GM03348 (cell line): ENCODE measurements at regions not wholly inside any gene's neighbourhood (a gene's known extent, or its start where the extent isn't known, plus 50 kb on each side); places are given as distances from the start of the nearest gene placed in this dataset.

Source experiments
- DNase-seq: peaks from one replicate; pipeline ENCODE4 v3.0.0; 2012; ENCODE audit warnings: low spot score

DNA sequence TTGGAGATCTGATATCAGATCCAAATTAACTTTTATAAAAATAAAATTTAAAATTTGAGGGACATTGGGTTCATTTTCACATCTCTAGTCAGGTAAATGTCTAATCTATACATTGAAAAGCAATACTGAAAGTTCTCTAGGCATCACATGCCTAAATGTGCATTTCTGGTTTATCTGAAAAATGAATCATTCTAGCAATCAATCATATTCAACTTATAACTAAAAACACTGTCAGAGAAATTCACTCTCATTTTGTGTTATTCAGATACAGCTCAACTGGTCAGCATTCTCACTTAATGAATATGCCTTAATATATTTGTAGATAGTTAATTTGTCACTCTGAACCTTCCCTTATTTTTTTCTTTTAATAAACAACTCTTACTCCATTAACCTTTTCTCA, 243.2 kb downstream of the CASP12 start:
- no peak for DNase-seq

DNA sequence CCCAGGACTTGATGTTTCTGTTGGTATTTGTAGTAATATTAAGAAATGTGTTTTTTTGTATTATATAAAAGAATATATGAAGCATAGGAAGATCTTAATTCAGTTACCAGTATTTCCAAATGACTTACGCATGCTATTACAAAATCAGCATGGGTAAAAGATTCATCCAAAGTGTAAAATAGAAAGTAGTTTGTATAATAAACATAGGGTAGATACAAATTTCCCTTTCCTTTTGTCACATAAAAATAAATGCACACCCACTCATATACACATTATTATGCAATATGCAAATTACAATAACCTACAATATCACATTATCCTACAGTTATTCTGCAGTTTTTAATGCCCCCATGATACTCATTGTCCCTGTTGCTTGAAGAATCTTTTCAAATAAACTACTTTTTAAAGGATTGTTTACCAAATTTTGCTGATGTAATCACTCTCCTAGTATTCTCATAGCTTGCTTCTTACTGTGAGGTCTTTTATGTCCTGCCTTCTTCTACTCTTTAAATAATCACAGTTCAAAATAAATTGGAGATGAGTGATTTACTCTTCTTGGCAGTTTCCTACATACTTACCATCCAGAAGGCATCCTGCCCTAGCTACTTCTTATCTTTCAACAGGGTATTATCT, 244.0 kb downstream of the CASP12 start:
- no peak for DNase-seq

- DNase-seq: no peak
Measured at GRCh38 chr11:104653407-104653806, 244.9 kb downstream of the CASP12 start.

- DNase-seq: no peak
Measured at GRCh38 chr11:104652996-104653395, 245.3 kb downstream of the CASP12 start.

GRCh38 chr11:104650234-104650633, 248.0 kb downstream of the CASP12 start:
- no peak for DNase-seq

GRCh38 chr11:104649002-104649401, 249.3 kb downstream of the CASP12 start:
- no peak for DNase-seq

- DNase-seq: no peak
Measured at GRCh38 chr11:104645261-104646222, 252.7 kb downstream of the CASP12 start.

DNA sequence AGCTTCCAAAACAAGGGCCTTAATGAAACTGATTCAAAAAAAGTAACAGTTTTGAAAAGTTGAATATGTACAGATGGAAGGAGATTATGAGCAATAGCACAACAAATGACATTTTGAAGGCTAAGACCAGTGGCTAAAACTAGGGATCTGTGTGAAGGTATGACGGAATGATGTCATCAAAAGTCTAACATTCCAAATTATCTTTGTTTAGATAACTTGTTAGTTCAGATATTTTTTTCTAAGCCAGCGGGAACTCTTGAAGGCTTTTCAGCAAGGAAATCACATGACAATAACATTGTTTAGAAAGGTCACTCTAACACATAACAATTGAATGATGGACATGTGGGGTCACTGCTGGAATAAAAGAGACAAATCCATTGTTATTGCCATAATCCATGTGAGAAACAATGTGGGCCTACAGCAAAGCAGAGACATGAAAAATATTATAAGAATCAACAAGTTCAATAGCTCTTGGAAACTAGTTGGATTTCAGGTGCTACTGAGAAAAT, 260.5 kb downstream of the CASP12 start:
- no peak for DNase-seq

- no peak for DNase-seq
Measured at GRCh38 chr11:104633226-104633625, 265.0 kb downstream of the CASP12 start.

DNA sequence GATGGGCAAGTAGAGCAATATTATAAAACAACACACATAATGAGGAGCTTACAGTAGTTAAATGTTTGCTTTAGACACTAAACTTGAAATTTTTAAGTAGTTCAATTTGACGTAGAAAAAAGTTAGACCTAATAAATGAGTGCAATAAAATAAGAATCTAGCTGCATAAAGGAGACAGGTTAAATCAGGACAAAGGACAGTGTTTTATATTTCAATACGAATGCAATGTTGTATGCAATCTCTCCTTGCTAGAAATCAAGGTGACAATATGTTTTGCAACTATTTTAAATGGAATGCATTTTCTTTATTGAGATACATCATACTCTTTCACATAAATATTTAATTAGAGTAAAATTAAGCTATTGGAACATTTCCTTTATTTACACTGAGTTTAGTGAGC, 267.9 kb downstream of the CASP12 start:
- no peak for DNase-seq

DNA sequence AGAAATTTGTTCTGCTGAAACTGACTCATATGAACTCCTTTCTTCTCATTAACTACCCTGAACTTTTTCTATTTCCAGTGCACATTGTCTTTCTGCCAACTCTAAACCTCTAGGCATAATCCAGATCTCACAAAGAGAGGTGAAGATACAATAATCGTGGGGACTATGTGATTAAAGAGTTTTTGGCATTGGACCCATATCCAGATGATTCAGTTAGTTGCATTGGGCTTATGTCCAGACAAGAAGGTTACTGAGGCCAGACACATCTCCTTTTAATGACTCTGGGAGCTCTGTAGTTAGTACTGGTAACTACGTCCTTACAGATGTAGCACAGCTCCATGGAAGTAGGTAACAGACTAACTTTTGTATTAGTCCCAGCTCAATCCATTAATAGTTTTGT, 273.0 kb downstream of the CASP12 start:
- DNase-seq: no peak

- DNase-seq: no peak
Measured at GRCh38 chr11:104624021-104624420, 274.2 kb downstream of the CASP12 start.

DNA sequence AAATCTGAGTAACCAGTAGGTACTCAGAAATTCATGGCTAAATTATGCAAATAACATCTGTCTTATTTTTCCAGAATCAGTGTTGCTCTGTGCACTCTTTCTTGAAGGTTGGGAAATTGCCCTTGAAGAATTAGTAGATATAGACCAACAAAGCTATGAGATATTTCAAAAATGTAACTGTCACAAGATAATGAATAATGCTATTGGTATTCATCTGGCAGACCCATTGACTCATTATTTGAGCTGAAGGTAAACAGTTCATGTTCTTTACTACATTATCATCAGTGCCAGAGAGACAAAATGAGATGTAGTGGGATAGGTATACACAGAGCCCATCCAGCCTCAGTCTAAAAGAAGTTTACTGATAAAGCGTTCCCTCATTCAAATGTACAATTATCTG, 274.7 kb downstream of the CASP12 start:
- DNase-seq: no peak

- DNase-seq: no peak
Measured at GRCh38 chr11:104620991-104621390, 277.3 kb downstream of the CASP12 start.

GRCh38 chr11:104619751-104620150, 278.5 kb downstream of the CASP12 start:
- DNase-seq: no peak

DNA sequence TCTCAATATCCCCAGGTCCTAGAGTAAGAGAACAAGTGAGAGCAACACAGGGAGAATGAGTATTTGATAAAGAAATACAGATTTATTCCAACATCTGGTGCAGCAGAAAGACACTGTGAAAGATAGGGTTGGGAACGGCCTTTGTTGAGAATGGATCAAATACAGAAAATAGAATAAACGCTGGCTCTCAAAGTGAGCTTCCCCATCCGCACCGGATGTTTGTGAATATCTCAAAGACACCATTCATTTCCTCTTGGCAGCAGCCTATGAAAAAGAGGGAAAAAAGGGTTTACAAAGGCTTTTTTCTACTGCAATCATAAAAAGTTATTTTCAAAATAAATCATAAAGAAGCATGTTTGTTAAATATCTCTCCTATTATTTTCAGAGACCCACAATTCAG, 279.3 kb downstream of the CASP12 start:
- DNase-seq: no peak

GRCh38 chr11:104614961-104615360, 283.3 kb downstream of the CASP12 start:
- DNase-seq: no peak

DNA sequence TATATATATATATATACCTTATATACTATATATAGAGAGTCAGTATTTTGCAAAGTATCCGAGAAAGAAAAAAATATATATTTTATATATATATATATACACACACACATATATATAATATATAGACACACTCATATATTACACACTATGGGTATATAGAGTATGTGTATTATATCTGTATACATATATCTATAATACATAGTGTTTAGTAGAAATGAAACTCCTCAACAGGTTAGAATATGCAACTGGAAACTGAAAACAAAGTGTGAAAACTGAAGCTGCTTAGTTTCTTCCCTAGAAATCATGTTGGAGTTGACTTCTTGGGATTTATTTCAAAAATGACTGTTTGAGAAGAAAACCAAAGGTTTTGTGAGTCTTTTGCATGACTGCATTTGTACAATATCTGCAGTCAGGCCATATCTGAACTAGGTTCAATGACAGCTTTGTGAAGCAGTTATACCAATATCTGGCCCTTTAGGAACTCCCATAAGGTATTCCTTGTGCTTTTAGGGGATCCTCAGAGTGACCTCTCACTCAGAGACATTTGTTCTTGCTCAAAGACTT, 284.1 kb downstream of the CASP12 start:
- no peak for DNase-seq

GRCh38 chr11:104610635-104611034, 287.6 kb downstream of the CASP12 start:
- DNase-seq: no peak

DNA sequence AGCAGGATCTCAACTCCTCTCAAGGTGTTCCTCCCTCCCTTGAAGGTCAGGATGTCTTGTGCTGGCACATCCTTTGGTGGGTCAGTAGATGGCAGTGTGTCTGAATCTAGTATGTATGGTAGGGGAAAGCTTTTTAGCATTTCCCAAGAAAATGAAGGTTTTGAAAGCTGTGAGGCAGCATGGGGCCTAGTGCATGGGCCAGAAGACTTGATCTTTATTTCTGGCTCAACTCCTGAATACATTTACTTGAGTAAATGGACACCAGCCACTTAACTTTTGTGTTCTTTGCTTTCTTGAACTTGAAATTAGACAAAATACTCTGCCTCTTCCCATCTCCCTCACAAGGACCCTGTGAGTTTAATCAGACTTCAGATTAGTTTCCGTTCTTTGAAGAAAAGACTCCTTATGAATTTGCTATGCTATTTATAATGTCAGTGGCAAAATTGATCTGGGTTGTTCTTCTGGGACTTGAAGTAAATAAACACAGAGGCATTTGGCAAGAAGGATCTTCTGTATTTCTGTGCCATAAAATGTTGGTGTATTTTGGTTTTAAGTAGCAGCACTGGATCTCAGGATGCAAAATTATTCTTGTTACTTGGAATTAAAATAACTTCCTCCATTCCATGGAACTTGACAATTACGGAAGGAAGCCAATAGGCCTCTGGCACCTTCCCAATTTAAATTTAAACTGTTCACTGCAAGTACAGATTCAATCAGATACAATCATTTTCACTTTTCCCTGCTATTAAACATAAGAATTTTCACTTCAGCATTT, 288.8 kb downstream of the CASP12 start:
- DNase-seq: peak; percentile 59

GRCh38 chr11:104602643-104603042, 295.6 kb downstream of the CASP12 start:
- no peak for DNase-seq
